GM19238 (cell line): ENCODE measurements at regions not wholly inside any gene's neighbourhood (a gene's known extent, or its start where the extent isn't known, plus 50 kb on each side); places are given as distances from the start of the nearest gene placed in this dataset.
"Not testable (repeated sequence)": the region's sequence is repeated elsewhere in the genome, so short reads cannot be mapped to it uniquely, and the experiment has no call there.

Experiments
- DNase-seq: peaks from one replicate; pipeline ENCODE4 v3.0.0; 2011; ENCODE audit warnings: low spot score; ENCODE audit not compliant: insufficient read length

GRCh38 chr10:108562105-108562504 is 1361.2 kb downstream of the XPNPEP1 start:
- no peak for DNase-seq

- DNase-seq = no peak
Observed at GRCh38 chr10:108561649-108562048, 1361.7 kb downstream of the XPNPEP1 start.

GRCh38 chr10:108560488-108560887 is 1362.8 kb downstream of the XPNPEP1 start:
- no peak for DNase-seq

- no peak for DNase-seq
Observed at GRCh38 chr10:108556186-108556585, 1367.1 kb downstream of the XPNPEP1 start.

GRCh38 chr10:108545921-108546320 is 1377.4 kb downstream of the XPNPEP1 start:
- DNase-seq = no peak

- peak; percentile 3 for DNase-seq
Observed at GRCh38 chr10:108544500-108545120, 1378.7 kb downstream of the XPNPEP1 start.

- not testable (repeated sequence) for DNase-seq
Observed at GRCh38 chr10:108533551-108533950, 1369.0 kb upstream of the SORCS1 start.

GRCh38 chr10:108523016-108523800 is 1358.7 kb upstream of the SORCS1 start:
- DNase-seq = no peak

- no peak for DNase-seq
Observed at GRCh38 chr10:108521827-108522492, 1357.5 kb upstream of the SORCS1 start.

GRCh38 chr10:108515821-108516220 is 1351.3 kb upstream of the SORCS1 start:
- DNase-seq = no peak

- DNase-seq = no peak
Observed at GRCh38 chr10:108500396-108500795, 1335.9 kb upstream of the SORCS1 start.

- DNase-seq = no peak
Observed at GRCh38 chr10:108496106-108496505, 1331.6 kb upstream of the SORCS1 start.

- DNase-seq = no peak
Observed at GRCh38 chr10:108490944-108491343, 1326.4 kb upstream of the SORCS1 start.

GRCh38 chr10:108471420-108471819 is 1306.9 kb upstream of the SORCS1 start:
- no peak for DNase-seq

- DNase-seq = no peak
Observed at GRCh38 chr10:108469940-108470339, 1305.4 kb upstream of the SORCS1 start.

- DNase-seq = no peak
Observed at GRCh38 chr10:108465871-108466641, 1301.5 kb upstream of the SORCS1 start.

- DNase-seq = no peak
Observed at GRCh38 chr10:108462005-108462404, 1297.5 kb upstream of the SORCS1 start.

GRCh38 chr10:108454793-108455192 is 1290.3 kb upstream of the SORCS1 start:
- DNase-seq = no peak

- DNase-seq = no peak
Observed at GRCh38 chr10:108454224-108454623, 1289.7 kb upstream of the SORCS1 start.

GRCh38 chr10:108453166-108453565 is 1288.7 kb upstream of the SORCS1 start:
- no peak for DNase-seq

GRCh38 chr10:108452533-108452932 is 1288.0 kb upstream of the SORCS1 start:
- DNase-seq = no peak

- DNase-seq = no peak
Observed at GRCh38 chr10:108450280-108450679, 1285.8 kb upstream of the SORCS1 start.
